Esophagus squamous epithelium (tissue), 5 donors: ENCODE measurements at regions not wholly inside any gene's neighbourhood (a gene's known extent, or its start where the extent isn't known, plus 50 kb on each side); places are given as distances from the start of the nearest gene placed in this dataset.

Experiments used
- DNase-seq: peaks from one replicate; lab custom pipeline; 2025; lab: John Stamatoyannopoulos, UW
- H3K27ac ChIP-seq, 4 donors: fragments of 200-600 bp; sonication (generic); one replicate each; pipeline ENCODE4 v1.5.1; 2016 to 2019; ENCODE audit warnings: mild to moderate bottlenecking in 1 of 4
- H3K27me3 ChIP-seq, 4 donors: fragments of 200-600 bp; sonication (generic); 1 replicate in 3 of 4; 2 replicates in 1 of 4; pipeline versions ENCODE4 v1.5.1 to v1.6.0; 2017 to 2021; ENCODE audit warnings: antibody characterized with exemption in 1 of 4
- H3K36me3 ChIP-seq, 3 donors: fragments of 200-600 bp; sonication (generic); one replicate each; pipeline ENCODE4 v1.5.1; 2016 to 2019
- H3K4me1 ChIP-seq, 3 donors: fragments of 200-600 bp; sonication (generic); one replicate each; pipeline ENCODE4 v1.5.1; 2017 to 2019
- H3K4me3 ChIP-seq, 4 donors: fragments of 200-600 bp; sonication (generic); 1 replicate in 3 of 4; 2 replicates in 1 of 4; pipeline ENCODE4 v1.5.1; 2016 to 2019; ENCODE audit warnings: mild to moderate bottlenecking in 2 of 4, moderate library complexity in 1 of 4
- H3K9me3 ChIP-seq, 3 donors: fragments of 200-600 bp; sonication (generic); one replicate each; pipeline ENCODE4 v1.5.1; 2016 to 2019
- POLR2A ChIP-seq, 4 donors: fragments of 450-650 bp; IDR thresholded peaks; one replicate each; pipeline ENCODE4 v1.6.1; 2017; ENCODE audit warnings: antibody characterized with exemption in 4 of 4, mild to moderate bottlenecking in 4 of 4, moderate library complexity in 3 of 4
- WGBS, 2 donors: methylation state at CpG; one replicate each; pipeline ENCODE4 v1.1.5; 2018; 5-methylcytosine and 5-hydroxymethylcytosine counted together
- intact Hi-C: fragments of 100-400 bp; cut with DNase I; formaldehyde crosslinking; loops from one replicate; pipeline ENCODE4 v1.15.0; 2022
- TF ChIP-seq, protein P1 (sequence below), 6 experiments: fragments of 450-650 bp in 4 of 6; fragments of 200-600 bp in 2 of 6; sonication (generic) in 2 of 6; IDR thresholded peaks; one replicate each; pipeline ENCODE4 v1.5.1; 2016 to 2019; ENCODE audit warnings: antibody characterized with exemption in 6 of 6, mild to moderate bottlenecking in 4 of 6, moderate library complexity in 4 of 6
- donor health status: DM: yes; HTN: yes; CAD: no.

DNA sequence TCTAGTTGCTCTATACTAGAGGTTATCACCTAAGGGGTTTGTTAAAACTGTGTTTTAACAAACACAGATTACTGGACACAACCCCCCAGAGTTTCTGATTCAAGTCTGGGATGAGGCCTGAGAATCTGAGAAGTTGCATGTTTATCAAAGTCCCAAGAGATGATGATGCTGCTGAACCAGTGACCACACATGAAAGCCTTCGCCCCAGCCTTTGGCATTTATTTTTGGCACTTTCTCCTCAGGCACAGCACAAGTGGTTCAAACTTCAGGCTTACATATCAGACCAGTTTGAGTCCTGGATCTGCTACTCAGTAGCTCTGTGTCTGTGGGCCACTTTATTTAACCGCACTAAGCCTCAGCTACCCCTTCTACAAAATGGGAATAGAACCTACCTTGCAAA is 407.2 kb upstream of the PIK3R1 start:
- TF ChIP-seq, protein P1, sequence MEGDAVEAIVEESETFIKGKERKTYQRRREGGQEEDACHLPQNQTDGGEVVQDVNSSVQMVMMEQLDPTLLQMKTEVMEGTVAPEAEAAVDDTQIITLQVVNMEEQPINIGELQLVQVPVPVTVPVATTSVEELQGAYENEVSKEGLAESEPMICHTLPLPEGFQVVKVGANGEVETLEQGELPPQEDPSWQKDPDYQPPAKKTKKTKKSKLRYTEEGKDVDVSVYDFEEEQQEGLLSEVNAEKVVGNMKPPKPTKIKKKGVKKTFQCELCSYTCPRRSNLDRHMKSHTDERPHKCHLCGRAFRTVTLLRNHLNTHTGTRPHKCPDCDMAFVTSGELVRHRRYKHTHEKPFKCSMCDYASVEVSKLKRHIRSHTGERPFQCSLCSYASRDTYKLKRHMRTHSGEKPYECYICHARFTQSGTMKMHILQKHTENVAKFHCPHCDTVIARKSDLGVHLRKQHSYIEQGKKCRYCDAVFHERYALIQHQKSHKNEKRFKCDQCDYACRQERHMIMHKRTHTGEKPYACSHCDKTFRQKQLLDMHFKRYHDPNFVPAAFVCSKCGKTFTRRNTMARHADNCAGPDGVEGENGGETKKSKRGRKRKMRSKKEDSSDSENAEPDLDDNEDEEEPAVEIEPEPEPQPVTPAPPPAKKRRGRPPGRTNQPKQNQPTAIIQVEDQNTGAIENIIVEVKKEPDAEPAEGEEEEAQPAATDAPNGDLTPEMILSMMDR (IDR thresholded peaks at IDR 0.05): no peak
- no peak for TF ChIP-seq POLR2A (IDR thresholded peaks at IDR 0.05)
- Histone ChIP-seq H3K4me1 (peaks cover 0 to 6% (median 0%) of the 10 kb centered on the region in 3 donors), H3K27ac (no peak overlapping the region), H3K36me3 (no peaks in the 10 kb centered on the region), H3K4me3 (no peak overlapping the region), H3K9me3 (no peaks in the 10 kb centered on the region), H3K27me3 (no peaks in the 10 kb centered on the region)
- DNase-seq: no peak
- intact Hi-C loops: no loop called here
- WGBS, 2 donors: 69 to 92% methylated on average over 2 of the region's 2 CpGs

DNA sequence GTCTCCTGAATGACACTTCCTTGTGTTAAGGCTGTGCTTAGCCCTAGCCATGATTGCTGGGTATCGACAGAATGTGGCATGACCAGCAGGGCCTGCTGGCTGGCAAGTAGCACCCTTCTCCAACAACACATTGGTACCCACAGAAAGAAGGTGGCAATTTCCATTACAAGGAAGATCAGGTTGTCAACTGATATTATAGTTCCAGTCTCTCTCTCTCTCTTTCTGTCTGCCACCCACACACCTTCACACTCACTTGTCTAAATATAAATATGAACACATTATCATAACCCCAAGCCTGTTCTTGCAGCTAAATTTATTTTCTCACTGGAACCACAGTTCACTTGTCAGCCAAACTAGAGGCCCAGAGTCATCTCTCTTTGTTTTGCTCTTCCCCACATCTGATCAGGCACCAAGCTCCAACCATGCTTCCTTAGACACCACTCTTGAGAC is 408.1 kb upstream of the PIK3R1 start:
- intact Hi-C loops: no loop called here
- Histone ChIP-seq H3K27me3 (no peaks in the 10 kb centered on the region), H3K36me3 (no peaks in the 10 kb centered on the region), H3K27ac (no peak overlapping the region), H3K9me3 (no peaks in the 10 kb centered on the region), H3K4me1 (peaks cover 0 to 6% (median 0%) of the 10 kb centered on the region in 3 donors), H3K4me3 (no peak overlapping the region)
- 50% methylated on average over 1 of the region's 1 CpG; no CpG with 5 or more reads in 1 of the 2 donors for WGBS, 2 donors
- DNase-seq: no peak
- no peak for TF ChIP-seq POLR2A (IDR thresholded peaks at IDR 0.05)
- TF ChIP-seq, protein P1 (IDR thresholded peaks at IDR 0.05): no peak

DNA sequence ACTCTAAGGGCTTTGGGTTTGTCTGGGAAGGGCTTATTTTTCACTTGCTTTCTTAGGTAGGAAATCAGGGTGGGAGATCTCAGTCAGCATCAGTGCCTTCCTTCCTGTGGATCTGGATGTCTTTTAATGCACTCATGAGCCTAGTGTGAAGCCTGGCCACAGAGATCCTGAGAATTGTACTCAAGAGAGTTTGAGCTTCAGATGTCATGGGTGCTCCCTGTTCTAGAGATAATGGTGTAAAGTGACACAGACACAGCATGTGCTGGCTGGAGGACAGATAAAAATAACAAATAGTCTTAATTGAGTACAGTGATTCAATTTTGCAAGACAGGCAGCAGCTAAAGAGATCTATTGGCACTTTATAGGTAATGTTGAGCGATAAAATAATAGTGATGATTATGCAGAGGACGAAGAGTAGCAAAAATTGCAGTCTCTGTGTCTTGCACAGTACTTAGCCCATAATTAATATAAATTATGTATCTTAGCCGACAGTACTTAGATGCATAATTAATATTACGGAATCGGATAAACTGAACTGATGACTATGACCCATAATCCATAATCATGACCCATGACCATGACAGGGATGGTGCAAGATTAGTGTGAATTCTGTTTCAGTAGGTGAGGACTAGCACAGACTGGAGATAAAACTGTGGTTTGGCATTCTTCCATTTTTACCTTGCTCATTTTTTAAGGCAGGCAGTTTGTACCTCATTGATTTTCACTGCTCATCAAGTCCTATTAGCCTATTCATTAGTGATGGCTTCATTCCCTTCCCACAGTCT is 408.7 kb upstream of the PIK3R1 start:
- H3K36me3 ChIP-seq: no peaks in the 10 kb centered on the region
- no peak for DNase-seq
- intact Hi-C loops: no loop called here
- 83% methylated on average over 5 of the region's 5 CpGs for WGBS, 2 donors
- TF ChIP-seq, protein P1 (IDR thresholded peaks at IDR 0.05): no peak
- TF ChIP-seq POLR2A (IDR thresholded peaks at IDR 0.05): no peak
- peaks cover 0 to 6% (median 0%) of the 10 kb centered on the region in 3 donors for H3K4me1 ChIP-seq
- H3K27ac ChIP-seq: no peak overlapping the region
- H3K9me3 ChIP-seq: no peaks in the 10 kb centered on the region
- H3K27me3 ChIP-seq: no peaks in the 10 kb centered on the region
- no peak overlapping the region for H3K4me3 ChIP-seq

DNA sequence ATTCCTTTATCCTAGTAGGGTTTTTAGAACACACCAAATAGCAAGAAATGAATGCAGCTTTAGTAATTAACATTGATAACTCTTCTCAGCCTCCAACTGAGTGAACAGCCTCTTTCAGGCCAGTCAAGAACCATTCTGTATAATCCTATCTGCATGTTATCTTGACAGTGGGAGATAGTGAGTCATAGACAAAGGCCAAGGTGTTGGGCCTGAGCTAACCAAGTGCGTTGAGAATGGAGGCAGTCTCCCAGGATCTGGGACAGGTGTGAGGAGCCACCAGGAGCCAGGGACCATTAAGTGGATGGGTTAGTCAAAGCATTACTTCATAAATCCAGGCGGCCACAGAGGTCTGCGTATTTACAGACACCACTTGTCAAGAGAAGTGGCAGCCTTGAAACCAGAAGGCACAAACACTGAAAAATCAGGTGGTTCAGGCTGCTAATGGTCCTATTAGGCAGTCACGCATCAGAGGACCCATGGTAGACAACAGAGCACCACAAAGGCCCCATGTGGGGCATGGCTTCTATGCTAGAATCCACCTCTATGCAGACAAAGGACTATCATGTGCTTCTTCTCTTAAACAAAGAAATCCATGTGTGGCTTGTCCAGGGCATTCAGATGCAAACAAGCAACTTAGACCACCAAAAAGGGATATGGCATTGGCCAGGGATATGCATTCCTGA is 409.7 kb upstream of the PIK3R1 start:
- H3K36me3 ChIP-seq: no peaks in the 10 kb centered on the region
- intact Hi-C loops: no loop called here
- no peak overlapping the region for H3K27ac ChIP-seq
- DNase-seq: no peak
- H3K9me3 ChIP-seq: no peaks in the 10 kb centered on the region
- WGBS, 2 donors: 84 to 90% methylated on average over 3 to 4 of the region's 4 CpGs
- H3K27me3 ChIP-seq: no peaks in the 10 kb centered on the region
- no peak overlapping the region for H3K4me3 ChIP-seq
- TF ChIP-seq, protein P1 (IDR thresholded peaks at IDR 0.05): no peak
- TF ChIP-seq POLR2A (IDR thresholded peaks at IDR 0.05): no peak
- peaks cover 0 to 6% (median 0%) of the 10 kb centered on the region in 3 donors for H3K4me1 ChIP-seq

DNA sequence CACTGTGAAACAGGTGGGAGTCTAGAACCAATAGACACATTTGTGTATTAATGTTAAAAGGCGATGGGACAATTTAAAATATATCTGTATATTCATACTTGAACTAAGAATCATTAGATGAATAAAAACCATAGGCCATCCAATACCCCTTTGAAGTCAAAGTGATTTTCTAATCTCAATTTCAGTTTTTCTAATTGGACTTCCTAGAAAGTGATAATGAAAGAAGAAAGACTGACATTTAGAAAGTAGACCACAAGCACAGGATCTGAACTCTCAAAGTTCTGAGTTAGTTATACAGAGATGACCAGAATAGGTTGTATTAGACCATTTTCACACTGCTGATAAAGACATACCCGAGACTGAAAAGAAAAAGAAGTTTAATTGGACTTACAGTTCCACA is 412.8 kb upstream of the PIK3R1 start:
- Histone ChIP-seq H3K4me1 (peaks cover 0 to 4% (median 0%) of the 10 kb centered on the region in 3 donors), H3K4me3 (no peak overlapping the region), H3K9me3 (no peaks in the 10 kb centered on the region), H3K36me3 (no peaks in the 10 kb centered on the region), H3K27me3 (no peaks in the 10 kb centered on the region), H3K27ac (no peak overlapping the region)
- WGBS, 2 donors: 79 to 84% methylated on average over 2 of the region's 2 CpGs
- TF ChIP-seq POLR2A (IDR thresholded peaks at IDR 0.05): no peak
- TF ChIP-seq, protein P1 (IDR thresholded peaks at IDR 0.05): no peak
- no peak for DNase-seq
- intact Hi-C loops: no loop called here
